T1000 (cell line): ENCODE measurements at regions not wholly inside any gene's neighbourhood (a gene's known extent, or its start where the extent isn't known, plus 50 kb on each side); places are given as distances from the start of the nearest gene placed in this dataset.
A peak's percentile ranks its signal among the peaks of the same experiment; 100 is the strongest.
"Not testable (repeated sequence)": the region's sequence is repeated elsewhere in the genome, so short reads cannot be mapped to it uniquely, and the experiment has no call there.

ENCODE experiments used
- DNase-seq: peaks from one replicate; lab custom pipeline; 2025; ENCODE audit warnings: mixed read lengths; lab: John Stamatoyannopoulos, UW

DNA sequence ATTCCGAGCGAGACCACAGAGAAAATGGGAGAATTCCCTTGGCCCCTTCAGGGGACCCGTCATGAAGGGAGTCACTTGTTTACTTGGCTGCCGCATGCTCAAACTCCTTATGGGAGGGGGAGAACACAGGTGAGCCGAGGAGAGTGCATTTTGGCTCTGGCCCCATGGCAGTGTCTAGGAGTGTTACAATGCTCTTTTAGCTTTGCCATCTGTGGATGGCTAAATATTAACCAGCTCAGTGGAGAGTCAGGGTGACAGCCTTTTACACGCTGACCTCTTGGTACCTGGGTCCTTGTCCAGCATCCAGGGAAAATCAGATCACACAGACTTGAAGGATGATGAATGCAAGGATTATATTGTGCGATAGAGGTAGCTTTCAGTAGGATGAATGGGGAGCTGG lies 146.4 kb upstream of the ATXN7L3B start:
- no peak for DNase-seq

DNA sequence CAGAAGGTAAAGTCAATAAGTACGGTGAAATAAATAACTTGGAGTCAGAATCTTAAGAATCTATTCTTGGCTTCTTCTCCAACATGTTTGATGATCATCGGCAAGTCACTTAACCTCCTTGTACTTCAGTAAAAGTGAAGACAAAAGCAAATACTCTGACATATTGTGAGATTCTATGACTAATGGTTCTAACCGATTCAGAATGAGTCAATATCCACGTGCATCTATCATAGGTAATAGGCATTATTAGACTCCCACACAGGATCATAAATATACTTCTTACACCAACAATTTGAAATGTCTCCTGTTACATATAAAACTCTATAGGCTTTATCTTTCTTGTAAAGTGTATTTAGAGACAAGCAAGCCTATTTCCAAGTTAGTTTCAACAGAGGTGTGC lies 144.4 kb upstream of the ATXN7L3B start:
- DNase-seq, result no peak

DNA sequence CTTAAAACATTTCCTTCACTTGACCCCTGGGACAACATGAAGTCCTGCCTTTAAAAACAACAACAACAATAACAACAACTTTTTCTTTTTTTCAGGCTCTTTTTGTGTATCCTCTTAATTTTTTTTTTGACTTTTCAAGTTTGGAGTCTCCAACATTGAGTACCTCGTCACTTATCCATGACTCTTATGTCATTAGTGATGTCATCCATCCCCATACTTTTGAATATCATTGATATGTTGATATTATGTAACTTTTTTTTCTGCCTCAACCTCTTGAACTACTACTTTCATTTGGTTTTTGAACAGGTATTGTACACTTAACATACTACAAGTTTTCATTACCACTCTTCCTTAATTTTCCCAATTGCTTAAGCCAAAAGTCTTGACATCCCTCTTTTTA lies 143.0 kb upstream of the ATXN7L3B start:
- no peak for DNase-seq

DNA sequence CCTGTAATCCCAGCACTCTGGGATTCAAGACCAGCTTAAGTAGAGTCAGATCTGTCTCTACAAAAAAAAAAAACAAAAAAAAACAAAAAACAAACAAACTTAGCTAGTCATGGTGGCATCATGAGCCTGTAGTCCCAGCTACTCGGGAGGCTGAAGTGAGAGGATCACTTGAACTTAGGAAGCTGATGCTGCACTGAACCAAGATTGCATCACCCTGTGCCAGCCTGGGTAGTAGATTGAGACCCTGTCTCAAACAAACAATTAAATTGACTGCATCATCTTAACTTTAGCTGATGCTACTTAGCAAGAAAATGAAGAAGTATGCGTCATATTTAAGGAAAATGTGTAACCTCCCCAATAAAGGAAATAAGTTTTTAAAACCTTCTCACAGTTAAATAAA lies 136.6 kb upstream of the ATXN7L3B start:
- DNase-seq, result no peak

DNA sequence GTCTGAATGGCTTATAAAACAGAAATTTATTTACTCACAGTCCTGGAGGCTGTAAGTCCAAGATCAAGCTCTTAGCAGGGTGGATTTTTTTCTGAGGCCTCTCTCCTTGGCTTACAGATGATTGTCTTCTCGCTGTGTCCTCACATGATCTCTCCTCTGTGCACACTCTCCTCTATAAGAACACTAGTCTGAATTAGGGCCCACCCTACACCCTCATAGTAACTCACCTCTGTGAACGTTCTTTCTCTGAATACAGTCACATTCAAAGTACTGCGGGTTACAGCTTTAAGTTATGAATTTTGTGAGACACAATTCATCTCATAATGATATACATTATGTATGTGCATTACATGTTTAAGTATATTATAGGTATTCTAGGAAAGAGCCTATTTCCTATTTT lies 135.7 kb upstream of the ATXN7L3B start:
- DNase-seq, result no peak

DNA sequence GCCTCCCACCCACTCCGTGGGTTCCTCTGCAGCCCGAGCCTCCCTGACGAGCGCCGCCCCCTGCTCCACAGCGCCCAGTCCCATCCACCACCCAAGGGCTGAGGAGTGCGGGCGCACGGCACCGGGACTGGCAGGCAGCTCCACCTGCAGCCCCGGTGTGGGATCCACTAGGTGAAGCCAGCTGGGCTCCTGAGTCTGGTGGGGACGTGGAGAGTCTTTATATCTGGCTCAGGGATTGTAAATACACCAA lies 134.5 kb upstream of the ATXN7L3B start:
- not testable (repeated sequence) for DNase-seq

DNA sequence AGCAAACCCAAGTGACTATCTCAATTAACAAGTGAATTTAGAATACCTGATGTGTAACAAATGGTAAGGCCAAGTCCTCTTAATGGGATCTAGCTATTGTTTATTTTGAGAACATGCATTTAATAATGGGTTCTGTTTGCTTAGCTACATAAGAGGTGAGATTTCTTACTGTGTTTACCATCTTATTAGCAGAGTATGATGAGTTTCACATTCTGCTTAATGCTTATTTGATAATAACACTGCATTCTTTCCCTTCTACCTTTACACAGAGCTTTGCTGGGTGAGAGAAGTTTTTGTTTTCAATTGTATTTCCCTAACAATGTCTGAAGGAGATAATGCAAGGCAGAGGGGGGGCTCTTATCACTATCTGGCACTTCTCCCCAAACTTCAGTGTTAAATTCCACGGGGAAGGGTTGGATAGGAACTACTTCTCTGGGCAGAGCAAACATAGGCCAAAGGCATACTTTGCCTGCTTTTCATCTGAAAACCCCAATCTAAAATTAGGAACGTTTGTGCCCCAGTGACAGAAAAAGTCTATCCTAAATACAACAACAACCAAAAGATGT lies 129.0 kb upstream of the ATXN7L3B start:
- no peak for DNase-seq

DNA sequence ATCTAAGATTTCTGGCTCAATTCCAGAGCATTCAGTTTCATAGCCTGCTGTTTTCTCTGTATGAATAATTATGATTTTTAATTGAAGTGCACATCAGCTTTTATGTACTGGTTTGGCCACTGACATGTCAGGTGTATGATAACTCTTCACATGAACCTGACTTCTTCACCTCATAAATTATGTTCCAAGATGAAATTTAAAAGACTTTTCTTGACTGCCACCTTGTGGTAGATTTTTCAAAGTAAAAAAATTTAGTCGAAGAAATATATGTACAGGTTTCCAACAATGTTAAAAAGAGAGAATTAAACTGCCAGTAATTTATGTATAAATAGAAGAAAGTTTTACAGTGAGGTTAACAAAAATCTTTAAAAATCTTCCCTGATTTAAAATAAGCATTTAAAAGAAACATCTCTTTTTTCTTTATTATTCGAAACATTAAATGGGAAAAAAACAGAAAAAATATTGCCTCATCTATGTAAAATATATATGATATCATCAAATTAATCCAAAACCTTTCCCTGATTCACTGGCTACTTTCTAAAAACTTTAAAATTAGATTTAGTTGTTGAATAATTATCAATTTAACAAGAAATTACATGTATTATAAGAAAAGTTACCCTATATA lies 124.9 kb upstream of the ATXN7L3B start:
- no peak for DNase-seq

DNA sequence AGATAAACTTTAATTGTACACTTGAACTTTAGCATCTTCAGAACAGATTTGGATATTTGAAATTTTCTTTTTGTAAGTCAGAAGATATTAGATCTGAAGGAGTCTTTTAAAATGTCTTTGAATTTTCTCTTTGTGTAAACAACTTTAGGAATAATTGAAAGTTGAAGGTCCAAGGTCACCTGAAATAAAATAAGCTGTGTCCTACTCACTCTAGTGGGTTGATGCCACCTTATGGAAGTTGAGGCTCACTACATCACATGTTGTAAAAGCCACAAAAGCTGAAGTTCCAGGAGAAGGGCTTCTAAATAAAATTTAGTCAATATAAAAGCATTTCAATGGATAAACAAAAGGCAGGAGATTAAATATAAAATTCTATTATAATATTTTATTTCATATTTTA lies 122.0 kb upstream of the ATXN7L3B start:
- no peak for DNase-seq

DNA sequence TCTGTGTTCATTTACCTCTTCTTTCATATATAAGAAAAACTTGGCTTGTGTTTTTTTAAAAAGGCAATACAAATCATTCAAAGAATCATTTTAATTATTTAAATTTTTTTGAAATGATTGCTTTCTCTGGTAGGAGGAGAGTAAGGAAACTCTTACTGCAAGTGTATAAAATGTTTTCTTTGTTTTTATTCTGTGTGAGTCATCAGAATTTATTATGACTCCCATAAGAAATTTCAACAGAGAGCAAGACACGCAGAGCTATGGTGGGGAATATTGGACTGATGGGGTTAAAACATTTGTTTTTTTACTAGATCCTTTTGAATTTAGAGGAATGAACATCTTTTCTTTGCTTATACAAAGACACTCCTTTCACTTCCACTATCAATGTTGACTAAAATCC lies 119.1 kb upstream of the ATXN7L3B start:
- no peak for DNase-seq

DNA sequence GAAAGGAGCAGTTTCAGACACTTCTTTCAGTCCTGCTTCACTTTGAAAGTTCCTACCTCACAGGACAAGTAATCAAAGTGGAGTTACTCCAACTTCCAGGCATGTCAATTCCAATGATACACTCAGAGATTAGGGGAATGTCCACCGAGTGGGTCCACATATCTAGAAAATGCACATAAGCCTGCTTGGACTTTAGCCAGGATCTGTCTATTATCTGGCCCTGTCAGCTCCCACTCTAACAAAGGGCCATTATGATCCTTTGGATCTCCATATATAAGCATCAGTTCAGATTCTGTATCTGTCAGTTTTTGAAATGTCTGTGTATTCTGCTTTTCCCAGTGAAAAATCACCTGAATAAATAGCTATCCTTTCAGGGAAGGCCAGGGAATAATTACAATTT lies 112.9 kb upstream of the ATXN7L3B start:
- no peak for DNase-seq

DNA sequence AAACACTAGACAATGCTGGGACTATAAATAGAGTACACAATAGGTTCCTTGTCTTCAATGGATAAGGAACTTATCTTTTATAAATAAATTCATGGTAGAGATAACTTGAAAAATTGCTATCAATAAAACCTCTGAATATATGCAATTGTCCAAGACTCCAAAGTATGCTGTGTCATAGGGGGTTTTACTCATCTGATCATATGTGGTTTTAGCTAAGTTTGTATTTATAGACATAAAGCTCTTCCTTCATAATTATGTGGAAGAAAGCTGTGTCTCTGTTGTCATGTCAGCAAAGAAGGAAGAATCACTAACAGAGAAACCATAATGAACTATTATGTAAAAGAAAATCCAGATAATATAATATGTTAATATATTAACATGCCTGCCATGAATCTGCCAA lies 111.5 kb upstream of the ATXN7L3B start:
- no peak for DNase-seq

DNA sequence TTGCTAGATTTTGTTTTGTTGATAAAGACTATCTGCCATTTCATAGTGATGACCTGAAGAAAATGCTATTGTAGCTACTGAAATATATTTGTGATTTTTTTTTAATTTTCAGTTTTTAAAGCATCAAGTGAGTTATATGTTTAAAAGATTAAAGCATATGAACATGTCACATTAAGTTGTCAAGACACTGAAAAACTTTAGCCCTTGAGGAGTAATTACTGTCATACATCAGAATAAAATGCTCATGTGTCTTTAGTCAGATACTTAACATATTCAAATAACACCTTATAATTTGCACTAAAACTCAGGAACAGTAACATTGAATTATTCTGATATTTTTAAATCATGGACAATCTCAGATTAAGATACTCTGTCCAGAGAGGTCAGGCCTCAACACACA lies 108.1 kb upstream of the ATXN7L3B start:
- DNase-seq, result no peak

DNA sequence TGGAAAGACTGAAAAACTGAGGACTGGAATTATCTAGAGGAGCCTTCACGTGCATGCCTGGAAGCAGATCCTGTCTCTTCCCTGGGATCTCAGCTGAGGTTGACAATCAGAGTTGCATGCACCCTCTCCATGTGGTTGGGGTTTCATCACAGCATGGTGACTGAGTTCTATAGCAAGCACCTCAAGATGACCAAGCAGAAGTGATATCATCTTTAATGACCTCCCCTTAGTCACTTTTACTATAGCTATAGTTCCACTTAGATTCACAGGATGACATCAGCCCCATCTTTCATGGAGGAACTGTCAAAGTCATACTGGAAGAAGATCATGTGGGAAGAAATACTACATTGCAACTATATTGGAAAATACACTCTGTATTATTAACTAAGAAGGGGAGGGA lies 105.8 kb upstream of the ATXN7L3B start:
- no peak for DNase-seq

DNA sequence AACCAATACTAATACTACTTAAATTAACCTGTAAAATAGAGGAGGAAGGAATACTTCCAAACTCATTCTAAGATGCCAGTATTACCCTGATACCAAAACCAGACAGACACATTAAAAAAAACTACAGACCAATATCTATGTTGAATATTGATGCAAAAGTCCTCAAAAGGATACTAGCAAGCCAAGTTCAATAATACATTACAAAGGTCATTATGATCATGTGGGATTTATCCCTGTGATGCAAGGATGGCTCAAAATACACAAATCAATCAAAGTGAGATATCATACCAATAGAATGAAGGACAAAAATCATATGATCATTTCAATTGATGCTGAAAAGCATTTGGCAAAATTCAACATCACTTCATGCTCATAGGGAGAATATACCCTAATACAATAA lies 97.2 kb upstream of the ATXN7L3B start:
- no peak for DNase-seq

DNA sequence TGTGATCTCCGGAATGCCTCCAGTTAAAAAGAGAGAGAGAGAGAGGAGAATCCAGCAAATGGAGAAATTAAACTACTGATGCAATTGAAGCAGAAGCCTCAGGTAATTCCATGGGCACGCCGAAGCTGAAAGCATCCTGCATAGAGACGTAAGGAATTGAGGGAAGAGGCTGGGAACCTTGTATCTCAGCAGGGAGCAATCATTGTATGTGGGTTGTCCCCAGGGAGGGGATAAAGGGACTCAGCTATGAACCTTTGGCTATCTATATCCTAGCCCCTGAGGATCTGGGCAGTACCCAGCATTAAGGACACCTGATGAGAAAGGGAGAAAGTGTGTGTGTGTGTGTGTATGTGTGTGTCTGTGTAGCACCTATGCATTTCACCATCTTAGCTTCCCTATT lies 95.8 kb upstream of the ATXN7L3B start:
- DNase-seq, result no peak

DNA sequence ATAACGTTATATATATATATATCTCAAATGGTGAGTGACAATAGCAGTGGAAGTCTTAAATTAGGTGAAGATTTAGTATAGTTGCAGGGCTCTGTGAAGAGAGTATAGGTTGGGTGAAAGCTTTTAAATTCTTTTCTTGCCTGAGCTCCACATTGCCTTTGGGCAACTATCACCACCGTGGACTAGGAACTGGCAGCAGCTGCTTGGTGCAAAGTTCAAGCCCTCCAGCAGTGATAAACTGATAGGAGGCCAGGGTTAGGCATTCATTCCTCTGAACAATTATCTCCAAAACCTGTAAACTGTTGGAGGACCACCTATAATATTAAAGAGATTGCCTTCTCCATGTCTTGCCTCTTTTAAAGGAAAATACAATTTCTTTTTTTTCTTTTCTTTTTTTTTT lies 91.2 kb upstream of the ATXN7L3B start:
- DNase-seq, result no peak

DNA sequence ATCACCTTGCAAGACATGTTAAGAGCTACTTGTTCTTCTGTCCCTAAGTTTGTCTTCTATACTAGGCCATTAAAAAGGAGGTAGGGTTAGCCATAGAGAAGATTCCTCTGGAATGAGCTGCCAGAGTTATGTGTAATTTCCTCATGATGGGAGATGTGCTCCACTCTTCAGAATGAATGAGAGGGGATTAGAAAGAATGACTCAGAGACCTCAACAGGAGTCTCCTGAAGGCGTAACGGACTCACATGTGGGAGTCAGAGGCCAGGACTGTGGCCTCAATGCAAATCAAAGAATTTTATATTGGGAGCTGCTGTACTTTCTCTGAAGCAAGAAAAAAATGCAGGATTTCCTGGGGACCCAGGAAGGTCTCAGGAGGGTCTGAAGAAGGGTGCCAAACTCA lies 87.8 kb upstream of the ATXN7L3B start:
- DNase-seq, result peak; percentile 14

DNA sequence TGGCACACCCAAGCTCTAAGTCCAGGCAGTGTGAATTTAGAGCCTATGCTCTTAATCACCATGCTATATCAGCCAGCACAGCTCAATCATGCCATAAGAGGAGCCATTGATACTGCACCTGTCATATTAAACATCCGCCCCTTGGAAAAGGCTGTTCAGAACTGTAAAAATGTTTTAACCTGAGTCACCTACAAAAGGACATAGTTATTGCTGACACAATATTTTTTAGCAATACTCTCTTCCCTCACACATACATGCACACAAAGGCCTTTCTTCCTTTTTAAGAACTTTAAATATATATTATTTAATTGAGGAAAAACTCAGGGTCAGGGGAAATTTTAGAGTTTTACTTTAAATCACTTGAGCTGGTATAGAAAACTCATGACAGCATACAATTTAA lies 83.5 kb upstream of the ATXN7L3B start:
- DNase-seq, result no peak

DNA sequence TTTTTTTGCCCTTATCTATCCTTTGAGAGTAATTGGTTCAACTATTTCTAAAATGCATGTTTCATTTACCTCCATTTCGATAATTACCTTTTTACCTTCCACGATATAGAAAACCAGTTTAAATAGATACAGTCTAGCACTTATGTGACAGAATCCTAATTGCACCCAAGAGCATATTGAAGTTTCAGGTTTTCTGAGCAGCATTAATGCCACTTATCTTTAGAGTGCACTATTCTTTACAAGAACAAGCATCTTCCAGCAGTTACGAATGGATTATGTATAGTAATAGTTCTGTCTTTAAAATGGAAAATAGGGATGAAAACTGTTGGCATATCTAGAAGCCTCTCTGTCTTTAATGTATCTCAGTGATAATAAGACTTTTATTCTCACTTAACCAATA lies 82.2 kb upstream of the ATXN7L3B start:
- no peak for DNase-seq

DNA sequence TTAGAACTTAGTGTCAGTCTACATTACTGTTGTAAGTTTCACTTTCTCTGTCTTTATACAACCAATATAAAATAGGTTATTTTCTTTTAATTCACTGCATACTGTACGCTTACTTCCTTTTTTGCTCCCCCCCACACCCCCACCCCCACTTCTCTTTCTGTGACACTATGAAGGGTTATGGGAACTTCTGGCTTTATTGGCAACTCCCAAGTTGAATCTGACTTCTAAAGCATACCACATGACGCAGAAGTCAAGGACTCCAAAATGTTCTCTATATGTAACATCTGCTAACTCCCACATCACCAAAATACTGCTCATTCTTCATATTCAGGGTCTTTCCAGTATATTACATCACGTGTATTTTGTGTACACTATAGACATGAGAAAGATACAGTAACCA lies 81.2 kb upstream of the ATXN7L3B start:
- no peak for DNase-seq

DNA sequence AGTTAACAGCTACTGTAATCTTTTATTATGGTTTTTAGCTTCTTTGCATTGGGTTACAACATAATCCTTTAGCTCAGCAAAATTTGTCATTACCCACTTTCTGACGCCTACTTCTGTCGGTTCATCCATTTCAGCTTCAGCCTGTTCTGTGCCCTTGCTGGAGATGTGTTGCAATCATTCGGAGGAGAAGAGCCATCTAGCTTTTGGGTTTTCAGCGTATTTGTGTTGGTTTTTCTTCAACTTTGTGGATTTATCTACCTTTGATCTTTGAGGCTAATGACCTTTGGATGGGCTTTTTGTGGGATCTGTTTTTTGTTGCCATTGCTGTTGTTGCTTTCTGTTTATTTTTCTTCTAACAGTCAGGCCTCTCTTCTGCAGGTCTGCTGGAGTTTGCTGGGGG lies 69.2 kb upstream of the ATXN7L3B start:
- DNase-seq, result no peak

DNA sequence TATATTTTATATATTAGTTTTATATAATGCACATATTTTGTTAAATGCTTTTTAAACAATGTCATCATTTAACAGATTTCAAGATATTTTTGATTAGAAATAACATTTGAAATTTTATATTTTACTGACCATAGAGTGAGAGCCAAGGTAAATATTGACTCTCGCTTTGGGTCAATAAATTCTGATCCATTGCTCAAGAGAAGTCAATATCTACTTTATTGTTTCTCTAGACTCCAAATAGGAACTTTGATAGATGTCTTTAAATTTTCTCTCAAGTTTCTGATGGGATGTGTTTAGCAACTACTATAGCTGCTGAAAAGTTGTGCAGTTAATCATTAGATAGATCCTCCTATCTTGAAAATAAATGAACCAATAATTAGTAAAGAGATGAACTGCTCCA lies 61.4 kb upstream of the ATXN7L3B start:
- no peak for DNase-seq

DNA sequence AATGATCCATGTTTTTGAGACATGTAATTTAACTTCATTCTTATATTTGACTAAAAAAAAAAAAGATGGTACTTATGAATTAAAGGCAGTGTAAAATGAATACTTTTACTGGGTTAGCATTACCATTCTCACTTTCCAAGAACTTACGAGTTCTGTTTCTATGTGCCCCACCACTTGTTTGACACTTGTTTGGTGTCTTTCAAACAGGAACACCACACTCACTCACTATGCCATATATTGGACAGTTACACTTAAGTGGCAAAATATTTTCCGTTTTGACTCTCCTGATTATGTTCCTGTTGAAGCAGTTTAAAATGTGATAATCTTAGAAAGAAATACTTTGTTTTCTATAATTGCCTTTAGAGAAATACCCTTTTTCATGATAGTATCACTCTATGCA lies 56.6 kb upstream of the ATXN7L3B start:
- no peak for DNase-seq

DNA sequence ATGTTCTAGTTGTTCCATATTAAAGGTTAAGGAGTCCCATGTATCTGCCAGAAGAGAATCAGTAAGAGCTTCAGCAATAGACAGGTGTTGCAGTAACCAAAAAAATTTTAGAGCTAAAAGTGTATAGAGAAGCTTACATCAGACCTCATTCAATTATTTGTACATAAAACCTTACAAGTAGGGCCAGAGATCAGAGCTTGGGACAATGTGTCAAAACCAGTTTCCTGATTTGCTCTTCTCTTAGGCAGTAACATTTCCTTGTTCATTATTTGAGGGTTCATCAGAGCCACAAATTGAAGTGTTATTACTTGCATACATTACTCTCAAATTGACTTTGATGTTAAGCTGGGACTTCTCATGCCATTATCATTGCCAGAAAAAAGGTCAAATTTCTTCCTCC lies 55.5 kb upstream of the ATXN7L3B start:
- no peak for DNase-seq
